ENCODE measurements at regions not wholly inside any gene's neighbourhood (a gene's known extent, or its start where the extent isn't known, plus 50 kb on each side); places are given as distances from the start of the nearest gene placed in this dataset.

DNA sequence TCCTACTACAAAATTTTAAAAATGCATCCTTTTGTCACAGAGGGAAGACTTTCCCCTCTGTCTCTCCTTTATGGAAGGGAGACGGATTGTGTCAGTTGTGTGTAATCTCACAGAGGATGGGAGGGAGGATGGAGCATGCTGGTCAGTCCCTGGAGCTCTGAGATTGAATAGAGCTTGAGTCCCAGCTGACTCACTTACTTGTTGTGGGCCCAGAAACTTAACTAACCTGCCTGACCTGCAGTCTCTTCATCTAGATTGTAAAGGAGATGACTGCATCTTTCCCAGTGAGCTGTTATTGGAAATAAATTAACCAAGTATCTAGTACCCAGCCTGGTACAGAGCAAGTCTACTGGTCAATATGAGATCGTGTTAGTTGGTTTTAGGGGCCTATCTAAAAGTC lies 77.9 kb upstream of the ADO start:
- no peak for TF ChIP-seq POLR2A (IDR thresholded peaks at IDR 0.05; ENCODE audit: extremely low read depth, insufficient read length)
- TF ChIP-seq CTCF (IDR thresholded peaks at IDR 0.05; ENCODE audit: low read depth, low read length) = no peak
- TF ChIP-seq MYC (IDR thresholded peaks at IDR 0.05; ENCODE audit: low read depth, low read length) = no peak
- TF ChIP-seq, protein P1, sequence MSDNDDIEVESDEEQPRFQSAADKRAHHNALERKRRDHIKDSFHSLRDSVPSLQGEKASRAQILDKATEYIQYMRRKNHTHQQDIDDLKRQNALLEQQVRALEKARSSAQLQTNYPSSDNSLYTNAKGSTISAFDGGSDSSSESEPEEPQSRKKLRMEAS (IDR thresholded peaks at IDR 0.05; ENCODE audit: low read depth, low read length) = no peak
